Mesenchymal stem cell (in vitro differentiated cells and primary cell): ENCODE measurements at regions not wholly inside any gene's neighbourhood (a gene's known extent, or its start where the extent isn't known, plus 50 kb on each side); places are given as distances from the start of the nearest gene placed in this dataset.

Experiments used
- DNase-seq: peaks from one replicate; pipeline ENCODE4 v3.0.0-alpha.2; 2013
- H2AFZ ChIP-seq: one replicate; pipeline ENCODE4 v1.6.1; 2013; ENCODE audit warnings: low read depth, mild to moderate bottlenecking, control low read depth, inconsistent platforms, low read length, moderate library complexity
- H2AK5ac ChIP-seq: 2 replicates; pipeline ENCODE4 v1.6.1; 2013; ENCODE audit warnings: low read length, moderate library complexity, mild to moderate bottlenecking, inconsistent platforms; ENCODE audit not compliant: severe bottlenecking
- H2BK120ac ChIP-seq: one replicate; pipeline ENCODE4 v1.6.1; 2013; ENCODE audit warnings: low read depth, mild to moderate bottlenecking, inconsistent platforms, low read length, moderate library complexity
- H2BK12ac ChIP-seq, 2 experiments: one replicate each; pipeline ENCODE4 v1.6.1; 2013; ENCODE audit warnings: inconsistent platforms in 2 of 2, low read length in 2 of 2, mild to moderate bottlenecking in 2 of 2, moderate library complexity in 2 of 2, control low read depth in 1 of 2
- H2BK15ac ChIP-seq: one replicate; pipeline ENCODE4 v1.6.1; 2013; ENCODE audit warnings: mild to moderate bottlenecking, low read depth, inconsistent platforms; ENCODE audit not compliant: poor library complexity, severe bottlenecking
- H2BK5ac ChIP-seq: 2 replicates; pipeline ENCODE4 v1.6.1; 2013; ENCODE audit warnings: low read depth, mild to moderate bottlenecking, low read length, control low read depth, inconsistent platforms; ENCODE audit not compliant: poor library complexity, severe bottlenecking
- H3K14ac ChIP-seq, 2 experiments: one replicate each; pipeline ENCODE4 v1.6.1; 2013; ENCODE audit warnings: inconsistent platforms in 2 of 2, low read length in 2 of 2, control low read depth in 1 of 2, mild to moderate bottlenecking in 1 of 2, moderate library complexity in 1 of 2
- H3K18ac ChIP-seq, 2 experiments: one replicate each; pipeline ENCODE4 v1.6.1; 2013; ENCODE audit warnings: inconsistent platforms in 2 of 2, low read length in 2 of 2, control low read depth in 1 of 2, low read depth in 1 of 2, mild to moderate bottlenecking in 1 of 2
- H3K23ac ChIP-seq, 2 experiments: one replicate each; pipeline ENCODE4 v1.6.1; 2013; ENCODE audit warnings: inconsistent platforms in 2 of 2, low read length in 2 of 2, mild to moderate bottlenecking in 2 of 2, moderate library complexity in 2 of 2, control low read depth in 1 of 2
- H3K27ac ChIP-seq: 2 replicates; pipeline ENCODE4 v1.5.1; 2013; ENCODE audit warnings: mild to moderate bottlenecking, moderate library complexity, low read length, control low read depth, inconsistent platforms; ENCODE audit not compliant: poor library complexity, severe bottlenecking
- H3K27me3 ChIP-seq, 2 experiments: 2 replicates each; pipeline versions ENCODE4 v1.6.1 to v1.7.0; 2013; ENCODE audit warnings: low read length in 2 of 2, mild to moderate bottlenecking in 2 of 2, moderate library complexity in 2 of 2, control low read depth in 1 of 2, inconsistent platforms in 1 of 2; ENCODE audit not compliant: control insufficient read depth in 1 of 2, insufficient read depth in 1 of 2
- H3K36me3 ChIP-seq, 2 experiments: 2 replicates each; pipeline versions ENCODE4 v1.6.1 to v1.7.0; 2013; ENCODE audit warnings: low read length in 2 of 2, control low read depth in 1 of 2, inconsistent platforms in 1 of 2, low read depth in 1 of 2, mild to moderate bottlenecking in 1 of 2; ENCODE audit not compliant: insufficient read depth in 2 of 2, control insufficient read depth in 1 of 2
- H3K4ac ChIP-seq, 2 experiments: one replicate each; pipeline ENCODE4 v1.6.1; 2013; ENCODE audit warnings: inconsistent platforms in 2 of 2, low read length in 2 of 2, mild to moderate bottlenecking in 2 of 2, moderate library complexity in 2 of 2, control low read depth in 1 of 2, low read depth in 1 of 2
- H3K4me1 ChIP-seq: 2 replicates; pipeline ENCODE4 v1.6.1; 2013; ENCODE audit warnings: low read depth, low read length, control low read depth; ENCODE audit not compliant: control insufficient read depth, insufficient read depth
- H3K4me2 ChIP-seq: 2 replicates; pipeline ENCODE4 v1.6.1; 2013; ENCODE audit warnings: low read length, mild to moderate bottlenecking, inconsistent platforms; ENCODE audit not compliant: poor library complexity, severe bottlenecking
- H3K4me3 ChIP-seq, 2 experiments: 2 replicates each; pipeline versions ENCODE4 v1.5.1 to v1.7.0; 2013; ENCODE audit warnings: low read length in 2 of 2, mild to moderate bottlenecking in 2 of 2, control low read depth in 1 of 2, low read depth in 1 of 2; ENCODE audit not compliant: insufficient read depth in 1 of 2
- H3K79me1 ChIP-seq: replicated peaks from 2 replicates; pipeline ENCODE4 v1.6.1; 2013; ENCODE audit warnings: mild to moderate bottlenecking, control low read depth, low read length, inconsistent platforms; ENCODE audit not compliant: poor library complexity, severe bottlenecking
- H3K9ac ChIP-seq: 2 replicates; pipeline ENCODE4 v1.7.0; 2013; ENCODE audit warnings: mild to moderate bottlenecking, low read length, moderate library complexity
- H3K9me3 ChIP-seq: 2 replicates; pipeline ENCODE4 v1.7.0; 2013; ENCODE audit warnings: mild to moderate bottlenecking, low read length; ENCODE audit not compliant: control insufficient read depth
- H4K8ac ChIP-seq: one replicate; pipeline ENCODE4 v1.6.1; 2013; ENCODE audit warnings: inconsistent platforms, mild to moderate bottlenecking, low read length, moderate library complexity
- H4K91ac ChIP-seq: one replicate; pipeline ENCODE4 v1.6.1; 2013; ENCODE audit warnings: mild to moderate bottlenecking, low read length, inconsistent platforms
- WGBS: methylation state at CpG from one replicate; pipeline ENCODE4 v1.1.7; 2013; ENCODE audit warnings: mixed read lengths; 5-methylcytosine and 5-hydroxymethylcytosine counted together

GRCh38 chr5:143732402-143732801, 79.6 kb upstream of the HMHB1 start:
- no peak overlapping the region for H2BK15ac ChIP-seq
- H3K14ac ChIP-seq: no peak overlapping the region
- H3K36me3 ChIP-seq: no peaks in the 10 kb centered on the region
- no peak overlapping the region for H3K9ac ChIP-seq
- no peak overlapping the region for H2BK120ac ChIP-seq
- H3K27me3 ChIP-seq: no peaks in the 10 kb centered on the region
- H3K9me3 ChIP-seq: no peaks in the 10 kb centered on the region
- H4K91ac ChIP-seq: no peak overlapping the region
- H4K8ac ChIP-seq: no peak overlapping the region
- H3K18ac ChIP-seq: no peak overlapping the region
- no peak overlapping the region for H3K4ac ChIP-seq
- no peak overlapping the region for H3K4me2 ChIP-seq
- no peak for DNase-seq
- no peaks in the 10 kb centered on the region for H3K79me1 ChIP-seq
- H2AK5ac ChIP-seq: no peak overlapping the region
- no peak overlapping the region for H3K4me3 ChIP-seq
- H2BK5ac ChIP-seq: no peak overlapping the region
- H2AFZ ChIP-seq: no peak overlapping the region
- no CpG with 5 or more reads among the region's 1 CpG for WGBS
- no peak overlapping the region for H3K27ac ChIP-seq
- no peaks in the 10 kb centered on the region for H3K4me1 ChIP-seq
- H2BK12ac ChIP-seq: no peak overlapping the region
- no peak overlapping the region for H3K23ac ChIP-seq

- H3K4ac ChIP-seq: no peak overlapping the region
- H3K27me3 ChIP-seq: no peaks in the 10 kb centered on the region
- 86% methylated on average over 2 of the region's 3 CpGs for WGBS
Measured at GRCh38 chr5:143730112-143730801, 81.7 kb upstream of the HMHB1 start.

GRCh38 chr5:143729334-143729946, 82.5 kb upstream of the HMHB1 start:
- H3K4me1 ChIP-seq: no peaks in the 10 kb centered on the region
- no peak overlapping the region for H3K14ac ChIP-seq
- WGBS: no CpG with 5 or more reads among the region's 1 CpG

More at GRCh38 chr5:143730112-143730801, 81.7 kb upstream of the HMHB1 start:
- Histone ChIP-seq H3K4me1 (no peaks in the 10 kb centered on the region), H3K4me3 (no peak overlapping the region), H2BK12ac (no peak overlapping the region), H4K8ac (no peak overlapping the region), H3K36me3 (no peaks in the 10 kb centered on the region), H3K79me1 (no peaks in the 10 kb centered on the region), H2BK15ac (no peak overlapping the region), H2AFZ (no peak overlapping the region), H3K23ac (no peak overlapping the region), H3K4me2 (no peak overlapping the region), H2AK5ac (no peak overlapping the region), H4K91ac (no peak overlapping the region), H3K9me3 (peaks cover 11% of the 10 kb centered on the region), H3K9ac (no peak overlapping the region), H3K14ac (no peak overlapping the region), H3K27ac (no peak overlapping the region), H3K18ac (no peak overlapping the region), H2BK120ac (no peak overlapping the region), H2BK5ac (no peak overlapping the region)
- DNase-seq: no peak

GRCh38 chr5:143723159-143723558, 88.8 kb upstream of the HMHB1 start:
- no peak overlapping the region for H3K4me2 ChIP-seq
- H2BK15ac ChIP-seq: no peak overlapping the region
- H3K4ac ChIP-seq: no peak overlapping the region
- no peaks in the 10 kb centered on the region for H3K4me1 ChIP-seq
- no peaks in the 10 kb centered on the region for H3K79me1 ChIP-seq
- no peak for DNase-seq
- no peaks in the 10 kb centered on the region for H3K27me3 ChIP-seq
- no peak overlapping the region for H2BK12ac ChIP-seq
- H3K18ac ChIP-seq: no peak overlapping the region
- no peak overlapping the region for H2AFZ ChIP-seq
- no peak overlapping the region for H3K4me3 ChIP-seq
- H2BK120ac ChIP-seq: no peak overlapping the region
- H3K36me3 ChIP-seq: no peaks in the 10 kb centered on the region
- no peak overlapping the region for H4K8ac ChIP-seq
- no peak overlapping the region for H3K27ac ChIP-seq
- H3K9me3 ChIP-seq: peaks cover 28% of the 10 kb centered on the region
- H3K23ac ChIP-seq: no peak overlapping the region
- H3K9ac ChIP-seq: no peak overlapping the region
- H2BK5ac ChIP-seq: no peak overlapping the region
- no peak overlapping the region for H2AK5ac ChIP-seq
- H4K91ac ChIP-seq: no peak overlapping the region
- no peak overlapping the region for H3K14ac ChIP-seq

More at GRCh38 chr5:143729334-143729946, 82.5 kb upstream of the HMHB1 start:
- H2BK15ac ChIP-seq: no peak overlapping the region
- H3K4me3 ChIP-seq: no peak overlapping the region
- H3K27me3 ChIP-seq: no peaks in the 10 kb centered on the region
- DNase-seq: no peak
- no peak overlapping the region for H3K4me2 ChIP-seq
- H4K91ac ChIP-seq: no peak overlapping the region
- H3K18ac ChIP-seq: no peak overlapping the region
- H3K9ac ChIP-seq: no peak overlapping the region
- no peak overlapping the region for H3K23ac ChIP-seq
- no peaks in the 10 kb centered on the region for H3K36me3 ChIP-seq
- no peaks in the 10 kb centered on the region for H3K79me1 ChIP-seq
- no peak overlapping the region for H2BK12ac ChIP-seq
- H3K9me3 ChIP-seq: peaks cover 19% of the 10 kb centered on the region
- no peak overlapping the region for H2AK5ac ChIP-seq
- no peak overlapping the region for H2AFZ ChIP-seq
- no peak overlapping the region for H4K8ac ChIP-seq
- no peak overlapping the region for H3K27ac ChIP-seq
- no peak overlapping the region for H2BK120ac ChIP-seq
- H3K4ac ChIP-seq: no peak overlapping the region
- H2BK5ac ChIP-seq: no peak overlapping the region
